Activated gamma-delta T cell (primary cell): ENCODE measurements at regions not wholly inside any gene's neighbourhood (a gene's known extent, or its start where the extent isn't known, plus 50 kb on each side); places are given as distances from the start of the nearest gene placed in this dataset.

Source experiments
- DNase-seq: peaks from one replicate; lab custom pipeline; 2025; lab: John Stamatoyannopoulos, UW

GRCh38 chr3:17985658-17986347 is 243.4 kb upstream of the TBC1D5 start:
- no peak for DNase-seq

GRCh38 chr3:17983106-17983505 is 240.7 kb upstream of the TBC1D5 start:
- no peak for DNase-seq

- no peak for DNase-seq
These were observed 239.9 kb upstream of the TBC1D5 start for GRCh38 chr3:17982211-17982880.

- no peak for DNase-seq
These were observed 238.4 kb upstream of the TBC1D5 start for GRCh38 chr3:17980863-17981262.

GRCh38 chr3:17979911-17980310 is 237.5 kb upstream of the TBC1D5 start:
- DNase-seq = no peak

- no peak for DNase-seq
These were observed 236.8 kb upstream of the TBC1D5 start for GRCh38 chr3:17979252-17979651.

GRCh38 chr3:17974206-17974841 is 231.9 kb upstream of the TBC1D5 start:
- DNase-seq = no peak

- DNase-seq = no peak
These were observed 230.8 kb upstream of the TBC1D5 start for GRCh38 chr3:17972959-17973906.

GRCh38 chr3:17972476-17972875 is 230.0 kb upstream of the TBC1D5 start:
- DNase-seq = no peak

- DNase-seq = no peak
These were observed 229.6 kb upstream of the TBC1D5 start for GRCh38 chr3:17972030-17972429.

GRCh38 chr3:17969985-17970568 is 227.6 kb upstream of the TBC1D5 start:
- DNase-seq = no peak

- no peak for DNase-seq
These were observed 226.8 kb upstream of the TBC1D5 start for GRCh38 chr3:17969244-17969643.

- no peak for DNase-seq
These were observed 225.6 kb upstream of the TBC1D5 start for GRCh38 chr3:17967953-17968607.

- no peak for DNase-seq
These were observed 224.7 kb upstream of the TBC1D5 start for GRCh38 chr3:17967111-17967510.

- DNase-seq = no peak
These were observed 222.9 kb upstream of the TBC1D5 start for GRCh38 chr3:17965331-17965730.

GRCh38 chr3:17964108-17964507 is 221.7 kb upstream of the TBC1D5 start:
- no peak for DNase-seq

GRCh38 chr3:17955411-17955810 is 213.0 kb upstream of the TBC1D5 start:
- no peak for DNase-seq

- no peak for DNase-seq
These were observed 212.4 kb upstream of the TBC1D5 start for GRCh38 chr3:17954801-17955200.

GRCh38 chr3:17951241-17951640 is 208.8 kb upstream of the TBC1D5 start:
- DNase-seq = no peak

GRCh38 chr3:17949101-17949500 is 206.7 kb upstream of the TBC1D5 start:
- DNase-seq = no peak

GRCh38 chr3:17947833-17948232 is 205.4 kb upstream of the TBC1D5 start:
- no peak for DNase-seq
